Inflammatory macrophage treated with lipopolysaccharide for 4 hours (primary cell): ENCODE measurements at regions not wholly inside any gene's neighbourhood (a gene's known extent, or its start where the extent isn't known, plus 50 kb on each side); places are given as distances from the start of the nearest gene placed in this dataset.
"Not testable (repeated sequence)": the region's sequence is repeated elsewhere in the genome, so short reads cannot be mapped to it uniquely, and the experiment has no call there.

ENCODE experiments used
- DNase-seq: peaks from one replicate; pipeline ENCODE4 v3.0.0-alpha.2; 2020

- no peak for DNase-seq
Observed at GRCh38 chr3:165984589-165984988, 147.4 kb upstream of the BCHE start.

- no peak for DNase-seq
Observed at GRCh38 chr3:165983284-165983683, 146.1 kb upstream of the BCHE start.

GRCh38 chr3:165981318-165981717 lies 144.1 kb upstream of the BCHE start:
- no peak for DNase-seq

GRCh38 chr3:165960825-165961224 lies 123.6 kb upstream of the BCHE start:
- not testable (repeated sequence) for DNase-seq

- DNase-seq, result no peak
Observed at GRCh38 chr3:165954171-165954570, 116.9 kb upstream of the BCHE start.

- DNase-seq, result no peak
Observed at GRCh38 chr3:165946360-165946759, 109.1 kb upstream of the BCHE start.

GRCh38 chr3:165938986-165939540 lies 101.8 kb upstream of the BCHE start:
- DNase-seq, result no peak

GRCh38 chr3:165936081-165936480 lies 98.9 kb upstream of the BCHE start:
- not testable (repeated sequence) for DNase-seq

- DNase-seq, result not testable (repeated sequence)
Observed at GRCh38 chr3:165924301-165924791, 87.1 kb upstream of the BCHE start.

- no peak for DNase-seq
Observed at GRCh38 chr3:165920984-165921383, 83.8 kb upstream of the BCHE start.

GRCh38 chr3:165919284-165919683 lies 82.1 kb upstream of the BCHE start:
- DNase-seq, result no peak

GRCh38 chr3:165918657-165918979 lies 81.4 kb upstream of the BCHE start:
- DNase-seq, result no peak

GRCh38 chr3:165917938-165918656 lies 80.9 kb upstream of the BCHE start:
- not testable (repeated sequence) for DNase-seq

GRCh38 chr3:165915104-165915503 lies 77.9 kb upstream of the BCHE start:
- not testable (repeated sequence) for DNase-seq

GRCh38 chr3:165903885-165904630 lies 66.8 kb upstream of the BCHE start:
- DNase-seq, result no peak

- DNase-seq, result no peak
Observed at GRCh38 chr3:165899066-165899465, 61.8 kb upstream of the BCHE start.

- no peak for DNase-seq
Observed at GRCh38 chr3:165897137-165897536, 59.9 kb upstream of the BCHE start.

- peak; percentile 2 for DNase-seq
Observed at GRCh38 chr3:165895919-165896318, 58.7 kb upstream of the BCHE start.

- DNase-seq, result no peak
Observed at GRCh38 chr3:165892565-165892964, 55.3 kb upstream of the BCHE start.
